AG04450 (cell line): ENCODE measurements at regions not wholly inside any gene's neighbourhood (a gene's known extent, or its start where the extent isn't known, plus 50 kb on each side); places are given as distances from the start of the nearest gene placed in this dataset.

Experiments used
- CTCF ChIA-PET: fragments of 300-600, 350-600 bp; formaldehyde crosslinking; extraction: SDS; loops from one replicate; lab custom pipeline; 2022; ENCODE audit warnings: antibody characterized with exemption, inconsistent platforms; lab: Charles Lee
- POLR2A ChIA-PET: fragments of 350-600 bp; formaldehyde crosslinking; extraction: SDS; loops from one replicate; lab custom pipeline; 2021; ENCODE audit warnings: antibody characterized with exemption, inconsistent platforms; lab: Yijun Ruan, JAX
- DNase-seq: peaks from one replicate; pipeline ENCODE4 v3.0.0-alpha.2; 2011; ENCODE audit warnings: low read depth, low spot score
- H3K27ac ChIP-seq: one replicate; pipeline ENCODE4 v1.5.1; 2012; ENCODE audit warnings: low read depth, low read length, control low read depth
- H3K27me3 ChIP-seq: one replicate; pipeline ENCODE4 v1.6.0; 2012; ENCODE audit warnings: low read length; ENCODE audit not compliant: control insufficient read depth, insufficient read depth
- H3K4me3 ChIP-seq: 2 replicates; pipeline ENCODE4 v1.5.1; 2011; ENCODE audit warnings: mild to moderate bottlenecking, low read depth, low read length, control low read depth
- H3K9me3 ChIP-seq: 2 replicates; pipeline ENCODE4 v1.5.1; 2012; ENCODE audit warnings: low read length; ENCODE audit not compliant: control insufficient read depth, insufficient read depth
- CTCF ChIP-seq: IDR thresholded peaks from 2 replicates; pipeline ENCODE4 v1.5.1; 2011; ENCODE audit warnings: low read depth, low read length, control low read depth, inconsistent platforms

- Histone ChIP-seq H3K27ac (no peak overlapping the region), H3K9me3 (no peaks in the 10 kb centered on the region), H3K27me3 (no peaks in the 10 kb centered on the region), H3K4me3 (no peak overlapping the region)
- POLR2A ChIA-PET: no interaction called here
- no peak for DNase-seq
- no peak for TF ChIP-seq CTCF
- CTCF ChIA-PET: interaction anchor here (1.1 kb wide), 1 partner anchor 425 kb away, joined by 3 read pairs; no protein-coding TSS in a partner anchor
Observed at GRCh38 chr9:86859056-86859455, 88.2 kb downstream of the GAS1 start.

- no peak for TF ChIP-seq CTCF
- no peak for DNase-seq
- CTCF ChIA-PET: interaction anchor here (0.6 kb wide), 1 partner anchor 39 kb away, joined by 3 read pairs; no protein-coding TSS in a partner anchor
- Histone ChIP-seq H3K27ac (no peak overlapping the region), H3K9me3 (no peaks in the 10 kb centered on the region), H3K4me3 (no peak overlapping the region), H3K27me3 (no peaks in the 10 kb centered on the region)
- POLR2A ChIA-PET: no interaction called here
Observed at GRCh38 chr9:86858009-86858408, 89.3 kb downstream of the GAS1 start.

- POLR2A ChIA-PET: no interaction called here
- Histone ChIP-seq H3K27ac (no peak overlapping the region), H3K4me3 (no peak overlapping the region), H3K9me3 (no peaks in the 10 kb centered on the region), H3K27me3 (no peaks in the 10 kb centered on the region)
- no peak for TF ChIP-seq CTCF
- CTCF ChIA-PET: no interaction called here
- DNase-seq: no peak
Observed at GRCh38 chr9:86856259-86856658, 91.0 kb downstream of the GAS1 start.

DNA sequence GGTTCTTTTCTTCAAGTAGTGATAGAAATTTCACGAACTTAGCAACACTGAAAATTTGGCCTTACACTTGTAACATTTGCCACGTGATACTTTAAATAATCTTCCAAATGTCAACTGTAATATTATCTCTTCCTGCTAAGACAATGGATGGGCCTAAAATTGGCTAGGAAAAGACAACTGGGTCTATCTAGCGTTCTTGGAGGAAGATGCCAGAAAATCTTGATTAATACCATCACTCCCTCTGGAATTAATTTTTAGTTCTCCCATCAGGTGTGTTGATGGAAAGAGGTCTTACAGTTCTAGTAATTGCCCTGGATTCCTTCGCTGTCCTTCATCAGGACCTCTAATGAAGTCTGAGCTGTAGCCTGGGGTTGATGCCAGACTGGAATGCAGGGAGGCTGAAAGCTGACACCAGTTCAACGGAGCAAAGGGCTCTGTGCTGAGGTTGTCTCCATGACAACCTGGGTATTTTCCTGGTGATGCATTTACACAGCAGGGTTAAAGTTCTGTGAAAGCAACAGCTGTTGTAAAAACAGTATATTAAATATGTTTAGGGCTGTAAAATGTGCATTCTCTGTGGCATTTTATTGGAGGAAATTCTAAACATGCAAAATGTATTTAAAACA is 92.3 kb downstream of the GAS1 start:
- Histone ChIP-seq H3K9me3 (no peaks in the 10 kb centered on the region), H3K27me3 (no peaks in the 10 kb centered on the region), H3K27ac (no peak overlapping the region), H3K4me3 (no peak overlapping the region)
- DNase-seq: peak; percentile 87
- ChIA-PET CTCF (interaction anchor here (0.6 kb wide), 1 partner anchor 94 kb away, joined by 4 read pairs; no protein-coding TSS in a partner anchor), POLR2A (interaction anchor here (0.6 kb wide), 1 partner anchor 93 kb away, joined by 4 read pairs; no protein-coding TSS in a partner anchor)
- no peak for TF ChIP-seq CTCF

GRCh38 chr9:86846656-86847055 is 100.7 kb downstream of the GAS1 start:
- peaks cover 4% of the 10 kb centered on the region for H3K27me3 ChIP-seq
- H3K9me3 ChIP-seq: no peaks in the 10 kb centered on the region; the same call in 1 of the 2 replicates
- DNase-seq: peak; percentile 15
- POLR2A ChIA-PET: interaction anchor here (0.5 kb wide), 1 partner anchor 51 kb away, joined by 3 read pairs; no protein-coding TSS in a partner anchor
- CTCF ChIA-PET: interaction anchor here (0.6 kb wide), 1 partner anchor 95 kb away, joined by 3 read pairs; no protein-coding TSS in a partner anchor
- peak overlapping the region; percentile 21 for H3K27ac ChIP-seq
- no peak for TF ChIP-seq CTCF
- H3K4me3 ChIP-seq: no peak overlapping the region
